NCI-H748 (cell line): ENCODE measurements at regions not wholly inside any gene's neighbourhood (a gene's known extent, or its start where the extent isn't known, plus 50 kb on each side); places are given as distances from the start of the nearest gene placed in this dataset.

ENCODE experiments used
- DNase-seq: peaks from one replicate; lab custom pipeline; 2025; ENCODE audit not compliant: unreplicated experiment; lab: John Stamatoyannopoulos, UW

GRCh38 chr20:63117151-63117550 lies 98.8 kb downstream of the YTHDF1 start:
- DNase-seq = peak; percentile 7

GRCh38 chr20:63116412-63117106 lies 99.4 kb downstream of the YTHDF1 start:
- no peak for DNase-seq

DNA sequence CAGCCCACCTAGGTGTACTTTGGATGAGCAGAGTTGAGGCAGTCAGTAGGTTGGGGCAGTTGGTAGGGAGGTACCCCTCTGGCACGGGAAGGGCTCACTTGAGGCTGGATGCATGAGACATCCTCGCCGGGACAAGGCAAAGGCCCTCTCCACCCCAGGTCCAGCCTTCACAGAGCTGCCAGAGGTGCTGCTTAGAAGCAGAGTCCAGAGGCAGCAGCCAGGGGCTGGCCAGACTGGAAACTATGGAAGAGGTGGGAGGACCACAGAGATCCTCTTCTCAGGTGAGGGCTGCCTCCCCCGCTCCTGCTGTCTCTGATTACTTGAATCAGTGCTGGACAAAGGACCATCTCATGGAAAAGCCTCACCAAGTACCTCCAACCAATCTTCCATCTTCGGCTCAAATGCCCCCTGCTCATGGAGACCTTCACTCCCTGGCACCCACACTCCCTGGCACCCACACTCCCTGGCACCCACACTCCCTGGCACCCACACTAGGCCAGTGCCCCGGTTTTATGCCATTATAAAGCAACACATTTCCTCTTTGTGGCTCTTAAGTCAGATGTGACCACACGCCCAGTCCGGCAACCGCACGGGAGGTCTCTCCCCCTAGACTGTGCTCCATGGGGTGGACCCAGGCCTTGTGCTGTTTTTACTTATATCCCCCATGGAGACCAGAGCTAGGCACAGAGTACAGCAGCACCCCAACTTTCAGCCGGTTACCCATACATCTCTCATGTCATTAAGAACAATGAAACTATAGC lies 100.1 kb downstream of the YTHDF1 start:
- DNase-seq = no peak

DNA sequence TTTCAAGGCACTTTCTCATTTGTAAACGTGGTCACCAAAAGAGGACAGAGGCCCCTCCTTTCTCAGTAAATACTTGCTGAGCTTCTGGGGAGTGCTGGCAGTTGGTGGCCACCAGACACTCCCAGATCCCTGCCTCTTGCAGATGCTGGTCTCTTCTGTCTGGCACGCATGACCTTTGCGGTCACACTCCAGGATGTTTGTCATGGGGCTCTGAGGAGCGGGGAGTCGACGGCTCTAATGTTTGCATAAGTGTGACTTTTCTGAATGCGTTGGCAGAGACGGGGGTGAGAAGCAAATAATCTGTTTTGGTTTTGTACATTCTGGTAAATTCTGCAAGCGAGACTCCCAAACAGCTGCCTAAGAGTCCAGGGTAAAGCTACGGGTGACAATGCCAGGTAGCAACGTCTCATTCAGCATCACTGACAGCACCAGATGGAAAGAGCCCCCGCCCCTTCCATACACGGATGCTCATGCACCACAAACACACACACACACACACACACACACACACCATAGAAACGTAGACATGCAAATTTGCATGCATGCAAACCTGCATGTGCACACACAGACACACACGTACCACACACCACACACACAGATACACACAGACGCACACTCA lies 101.1 kb downstream of the YTHDF1 start:
- DNase-seq = no peak

DNA sequence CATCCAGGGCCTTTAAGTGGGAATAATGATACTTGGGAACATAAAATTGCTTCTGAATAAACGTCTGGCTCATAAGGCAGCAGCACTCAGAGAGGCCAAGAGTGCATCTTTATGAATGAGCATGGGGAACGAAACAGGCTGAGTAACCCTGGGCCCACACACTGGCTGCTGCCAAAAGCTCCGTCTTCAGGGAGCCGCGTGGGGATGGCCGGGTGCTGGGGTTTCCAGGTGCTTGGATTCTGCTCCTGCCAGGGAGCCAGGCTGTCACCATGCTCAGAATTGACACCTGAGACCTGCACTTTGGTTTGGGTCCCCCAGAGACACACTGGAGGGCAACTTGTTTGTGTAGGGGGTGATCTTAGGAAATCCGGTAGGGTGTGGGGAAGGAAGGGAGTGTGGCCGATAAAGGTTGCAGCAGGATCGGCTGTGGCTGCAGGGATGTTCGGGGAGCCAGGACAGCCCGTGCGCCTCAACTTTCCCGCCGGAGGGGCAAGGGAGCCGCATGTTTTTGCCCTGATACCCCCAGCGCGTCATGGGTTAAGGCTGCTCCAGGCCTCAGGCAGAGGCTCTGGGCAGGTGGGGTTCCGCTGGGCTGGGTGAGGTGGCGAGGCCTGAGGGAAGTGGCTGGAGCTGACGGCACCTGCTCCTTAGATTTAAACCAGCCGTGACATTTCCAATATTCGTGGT lies 101.8 kb downstream of the YTHDF1 start:
- no peak for DNase-seq

DNA sequence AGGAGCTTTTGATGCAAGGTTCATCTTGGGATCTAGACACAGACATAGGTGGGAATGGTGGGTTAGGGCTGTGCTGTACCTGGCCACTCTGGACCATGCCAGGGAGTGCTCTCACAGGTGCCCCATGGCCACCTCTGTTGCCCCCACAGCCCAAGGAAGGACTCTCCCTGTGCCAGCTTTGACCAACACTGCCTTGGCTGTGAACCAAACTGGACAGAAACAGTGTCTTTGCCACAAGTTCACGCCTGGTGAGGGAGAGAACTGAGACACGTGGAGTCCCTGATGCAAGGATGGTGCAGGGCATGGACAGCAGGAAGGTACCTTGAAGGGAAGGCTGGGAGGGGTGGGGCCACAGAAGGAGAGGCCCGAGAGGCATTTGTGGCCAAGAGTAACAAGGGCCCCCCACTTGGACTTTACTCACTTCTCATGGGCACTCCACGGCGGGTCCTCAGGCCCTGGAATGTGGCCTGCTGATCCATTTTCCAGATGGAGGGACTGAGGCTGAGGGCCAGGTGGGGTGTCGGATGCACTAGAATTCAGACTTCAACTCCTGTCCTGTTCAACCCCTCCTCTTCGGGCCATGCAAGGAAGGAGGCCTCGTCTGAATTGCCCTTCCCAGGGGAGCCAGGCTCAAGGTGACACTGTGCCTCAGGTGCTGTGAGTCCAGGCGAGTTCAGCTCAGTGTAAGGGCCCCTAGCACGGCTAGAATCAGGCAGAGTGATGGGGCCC lies 103.3 kb downstream of the YTHDF1 start:
- no peak for DNase-seq

GRCh38 chr20:63108247-63108646 lies 101.5 kb upstream of the BHLHE23 start:
- no peak for DNase-seq

- no peak for DNase-seq
These were observed 100.9 kb upstream of the BHLHE23 start for GRCh38 chr20:63107449-63108200.

- DNase-seq = no peak
These were observed 100.1 kb upstream of the BHLHE23 start for GRCh38 chr20:63106765-63107448.

- no peak for DNase-seq
These were observed 99.5 kb upstream of the BHLHE23 start for GRCh38 chr20:63106108-63106764.

DNA sequence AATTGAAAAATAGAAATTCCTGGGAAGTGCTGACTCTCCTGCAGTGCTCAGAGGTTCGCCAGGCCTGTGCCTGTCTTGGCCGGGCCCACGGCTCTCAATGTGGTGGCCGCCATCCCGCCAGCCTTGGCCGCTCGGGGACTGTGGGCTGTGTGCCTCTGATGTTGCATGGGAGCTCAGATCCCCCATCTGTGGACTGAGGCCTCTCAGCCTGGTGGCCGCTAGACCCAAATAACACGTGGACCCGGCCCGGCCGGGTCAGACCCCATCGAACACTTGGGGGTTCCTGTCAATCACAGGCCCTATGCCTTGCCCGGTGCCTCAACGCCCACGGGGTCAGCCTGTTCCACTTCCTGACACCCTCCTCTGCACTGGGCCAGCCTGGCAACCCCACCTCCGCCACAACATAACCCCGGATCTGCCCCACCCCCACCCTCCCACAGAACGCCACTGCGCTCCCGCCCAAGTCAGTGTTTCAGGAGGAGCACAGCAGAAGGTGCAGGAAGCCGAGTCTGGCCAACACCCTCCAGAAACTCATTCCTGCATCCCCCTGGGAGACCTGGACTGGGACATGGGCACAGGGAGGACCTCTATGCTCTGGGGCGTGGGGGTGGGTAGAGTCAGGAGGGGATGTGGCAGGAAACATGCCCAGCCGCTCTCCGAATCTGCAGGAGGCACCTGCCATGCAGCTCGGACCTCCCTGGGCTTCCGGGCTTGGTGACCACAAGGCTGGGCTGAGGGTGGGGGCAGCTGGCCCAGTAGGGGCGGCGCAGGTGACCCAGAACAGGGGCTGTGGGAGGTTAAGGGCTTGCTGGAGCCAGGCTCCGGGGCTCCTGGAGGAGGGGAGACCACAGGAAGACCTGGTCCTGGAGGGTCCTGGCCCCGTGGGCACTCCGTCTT lies 98.7 kb upstream of the BHLHE23 start:
- DNase-seq = no peak

- DNase-seq = no peak
These were observed 97.8 kb upstream of the BHLHE23 start for GRCh38 chr20:63104312-63105181.

- peak; percentile 12 for DNase-seq
These were observed 96.9 kb upstream of the BHLHE23 start for GRCh38 chr20:63103402-63104311.

- DNase-seq = no peak
These were observed 96.1 kb upstream of the BHLHE23 start for GRCh38 chr20:63102721-63103375.
